Esophagus muscularis mucosa (tissue), 4 donors: ENCODE measurements at regions not wholly inside any gene's neighbourhood (a gene's known extent, or its start where the extent isn't known, plus 50 kb on each side); places are given as distances from the start of the nearest gene placed in this dataset.
"Not testable (repeated sequence)": the region's sequence is repeated elsewhere in the genome, so short reads cannot be mapped to it uniquely, and the experiment has no call there.

Source experiments
- DNase-seq: peaks from one replicate; pipeline ENCODE4 v3.0.0-alpha.2; 2017; ENCODE audit errors: extremely low spot score
- H3K27ac ChIP-seq, 4 donors: fragments of 200-600 bp; sonication (generic); replicated peaks in 1 of 4; 1 replicate in 3 of 4; 2 replicates in 1 of 4; pipeline ENCODE4 v1.5.1; 2016 to 2019; ENCODE audit warnings: mild to moderate bottlenecking in 1 of 4
- H3K27me3 ChIP-seq, 4 donors: fragments of 200-600 bp; sonication (generic); one replicate each; pipeline versions ENCODE4 v1.5.1 to v1.6.0; 2016 to 2019
- H3K36me3 ChIP-seq, 4 donors: fragments of 200-600 bp; sonication (generic); one replicate each; pipeline ENCODE4 v1.5.1; 2016 to 2019
- H3K4me1 ChIP-seq, 4 donors: fragments of 200-600 bp; sonication (generic); one replicate each; pipeline ENCODE4 v1.5.1; 2016 to 2019
- H3K4me3 ChIP-seq, 4 donors: fragments of 200-600 bp; sonication (generic); 1 replicate in 2 of 4; 2 replicates in 2 of 4; pipeline ENCODE4 v1.5.1; 2016 to 2019; ENCODE audit warnings: mild to moderate bottlenecking in 4 of 4, moderate library complexity in 1 of 4
- H3K9me3 ChIP-seq, 4 donors: fragments of 200-600 bp; sonication (generic); 1 replicate in 3 of 4; 2 replicates in 1 of 4; pipeline ENCODE4 v1.5.1; 2016 to 2019
- EP300 ChIP-seq: sonication (generic); formaldehyde crosslinking; IDR thresholded peaks from one replicate; pipeline ENCODE4 v1.6.1; 2017; ENCODE audit warnings: antibody characterized with exemption
- POLR2A ChIP-seq: fragments of 450-650 bp; IDR thresholded peaks from one replicate; pipeline ENCODE4 v1.6.1; 2017; ENCODE audit warnings: antibody characterized with exemption, moderate library complexity, mild to moderate bottlenecking, low read depth
- POLR2AphosphoS5 ChIP-seq, 2 donors: sonication (generic); formaldehyde crosslinking; IDR thresholded peaks; one replicate each; pipeline ENCODE4 v1.6.1; 2017; ENCODE audit warnings: antibody characterized with exemption in 2 of 2
- WGBS: methylation state at CpG from one replicate; pipeline ENCODE4 v1.1.5; 2018; 5-methylcytosine and 5-hydroxymethylcytosine counted together
- intact Hi-C: fragments of 100-400 bp; cut with DNase I; formaldehyde crosslinking; loops from one replicate; pipeline ENCODE4 v1.15.1; 2023
- TF ChIP-seq, protein P1 (sequence below), 3 experiments: fragments of 200-600 bp in 2 of 3; fragments of 450-650 bp in 1 of 3; sonication (generic) in 2 of 3; IDR thresholded peaks; one replicate each; pipeline ENCODE4 v1.5.1; 2017 to 2019; ENCODE audit warnings: antibody characterized with exemption in 3 of 3, mild to moderate bottlenecking in 2 of 3, moderate library complexity in 1 of 3

GRCh38 chr16:29112755-29113347 lies 128.0 kb downstream of the LAT start:
- Histone ChIP-seq H3K4me1 (peaks cover 5 to 24% (median 20%) of the 10 kb centered on the region in 4 donors), H3K36me3 (peaks cover 0 to 24% (median 4%) of the 10 kb centered on the region in 4 donors), H3K9me3 (no peaks in the 10 kb centered on the region), H3K27me3 (no peaks in the 10 kb centered on the region), H3K4me3 (no peak overlapping the region), H3K27ac (no peak overlapping the region)
- 89% methylated on average over 4 of the region's 4 CpGs for WGBS
- intact Hi-C loops, result loop anchor here (10.0 kb wide), 1 partner anchor 112 kb away; no protein-coding TSS in a partner anchor
- no peak for DNase-seq
- TF ChIP-seq POLR2AphosphoS5 (IDR thresholded peaks at IDR 0.05) (no peak), EP300 (no peak), POLR2A (no peak)
- TF ChIP-seq, protein P1, sequence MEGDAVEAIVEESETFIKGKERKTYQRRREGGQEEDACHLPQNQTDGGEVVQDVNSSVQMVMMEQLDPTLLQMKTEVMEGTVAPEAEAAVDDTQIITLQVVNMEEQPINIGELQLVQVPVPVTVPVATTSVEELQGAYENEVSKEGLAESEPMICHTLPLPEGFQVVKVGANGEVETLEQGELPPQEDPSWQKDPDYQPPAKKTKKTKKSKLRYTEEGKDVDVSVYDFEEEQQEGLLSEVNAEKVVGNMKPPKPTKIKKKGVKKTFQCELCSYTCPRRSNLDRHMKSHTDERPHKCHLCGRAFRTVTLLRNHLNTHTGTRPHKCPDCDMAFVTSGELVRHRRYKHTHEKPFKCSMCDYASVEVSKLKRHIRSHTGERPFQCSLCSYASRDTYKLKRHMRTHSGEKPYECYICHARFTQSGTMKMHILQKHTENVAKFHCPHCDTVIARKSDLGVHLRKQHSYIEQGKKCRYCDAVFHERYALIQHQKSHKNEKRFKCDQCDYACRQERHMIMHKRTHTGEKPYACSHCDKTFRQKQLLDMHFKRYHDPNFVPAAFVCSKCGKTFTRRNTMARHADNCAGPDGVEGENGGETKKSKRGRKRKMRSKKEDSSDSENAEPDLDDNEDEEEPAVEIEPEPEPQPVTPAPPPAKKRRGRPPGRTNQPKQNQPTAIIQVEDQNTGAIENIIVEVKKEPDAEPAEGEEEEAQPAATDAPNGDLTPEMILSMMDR (IDR thresholded peaks at IDR 0.05), result no peak

DNA sequence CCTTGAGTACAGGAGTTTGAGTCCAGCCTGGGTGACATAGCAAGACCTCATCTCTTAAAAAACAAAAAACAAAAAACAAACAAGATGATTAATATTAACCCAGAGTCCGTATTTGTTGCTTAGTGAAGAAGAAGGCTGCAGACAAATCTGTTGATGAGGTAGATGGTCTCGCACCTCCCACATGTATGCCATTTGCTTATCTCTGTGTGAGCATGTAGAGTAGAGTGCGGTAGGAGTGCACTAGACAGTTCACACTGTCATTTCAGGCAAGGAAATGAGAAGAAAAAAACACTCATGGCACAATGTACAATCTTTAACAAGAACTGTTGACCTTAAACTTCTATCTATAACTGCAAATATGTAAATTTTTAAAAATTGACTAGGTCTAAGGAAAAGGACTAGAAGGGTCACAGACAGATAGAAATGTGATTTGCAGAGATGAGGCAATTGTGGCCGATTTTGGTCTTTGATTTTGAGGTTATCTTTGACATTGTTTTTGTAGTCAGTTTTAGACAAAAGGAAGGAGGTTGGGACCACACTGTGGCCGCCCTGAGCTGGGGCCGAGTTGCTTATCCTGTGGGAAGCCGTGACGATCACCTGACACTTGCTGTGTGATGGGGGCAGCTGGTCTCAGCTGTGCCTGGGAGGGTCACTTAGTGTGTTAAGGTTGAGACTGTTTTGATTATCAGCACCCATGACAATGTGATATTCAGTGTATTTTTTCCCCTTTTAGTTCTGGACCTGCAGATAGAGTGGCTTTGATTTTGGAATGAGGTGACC lies 127.2 kb downstream of the LAT start:
- H3K27ac ChIP-seq, H3K9me3 ChIP-seq, H3K4me3 ChIP-seq, DNase-seq, H3K27me3 ChIP-seq: not testable (repeated sequence)
- H3K36me3 ChIP-seq, result peaks cover 0 to 25% (median 4%) of the 10 kb centered on the region in 4 donors
- peaks cover 5 to 24% (median 20%) of the 10 kb centered on the region in 4 donors for H3K4me1 ChIP-seq
- 76% methylated on average over 8 of the region's 8 CpGs for WGBS
- intact Hi-C loops, result loop anchor here (10.0 kb wide), 1 partner anchor 113 kb away; no protein-coding TSS in a partner anchor

DNA sequence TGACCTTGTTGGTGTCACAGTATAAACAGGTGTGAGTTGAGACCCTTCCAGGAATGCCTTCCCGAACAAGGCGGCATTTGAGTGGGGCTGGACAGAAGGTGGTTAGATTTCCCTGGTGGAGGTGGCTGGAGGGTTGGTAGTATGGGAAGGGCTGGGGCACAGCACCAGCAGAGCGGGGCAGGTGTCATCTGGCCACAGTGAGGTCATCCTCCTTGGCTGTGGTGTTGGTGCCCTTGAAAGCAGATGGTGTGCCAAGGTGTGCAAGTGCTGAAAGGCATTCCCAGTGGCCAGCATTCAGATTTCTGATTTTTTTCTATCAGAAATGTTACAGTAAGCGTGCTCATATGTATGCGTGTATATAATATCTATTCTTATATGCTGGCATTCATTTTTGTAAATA lies 126.6 kb downstream of the LAT start:
- Histone ChIP-seq H3K4me1 (peaks cover 5 to 23% (median 17%) of the 10 kb centered on the region in 4 donors), H3K36me3 (peaks cover 0 to 23% (median 1%) of the 10 kb centered on the region in 4 donors), H3K4me3 (no peak overlapping the region), H3K27ac (no peak overlapping the region), H3K27me3 (no peaks in the 10 kb centered on the region), H3K9me3 (no peaks in the 10 kb centered on the region)
- DNase-seq, result no peak
- intact Hi-C loops, result loop anchor here (10.0 kb wide), 1 partner anchor 113 kb away; no protein-coding TSS in a partner anchor
- TF ChIP-seq EP300, result no peak
- TF ChIP-seq, protein P1 (IDR thresholded peaks at IDR 0.05), result no peak
- TF ChIP-seq POLR2AphosphoS5 (IDR thresholded peaks at IDR 0.05), result no peak
- TF ChIP-seq POLR2A, result no peak
- WGBS, result 94% methylated on average over 5 of the region's 5 CpGs

DNA sequence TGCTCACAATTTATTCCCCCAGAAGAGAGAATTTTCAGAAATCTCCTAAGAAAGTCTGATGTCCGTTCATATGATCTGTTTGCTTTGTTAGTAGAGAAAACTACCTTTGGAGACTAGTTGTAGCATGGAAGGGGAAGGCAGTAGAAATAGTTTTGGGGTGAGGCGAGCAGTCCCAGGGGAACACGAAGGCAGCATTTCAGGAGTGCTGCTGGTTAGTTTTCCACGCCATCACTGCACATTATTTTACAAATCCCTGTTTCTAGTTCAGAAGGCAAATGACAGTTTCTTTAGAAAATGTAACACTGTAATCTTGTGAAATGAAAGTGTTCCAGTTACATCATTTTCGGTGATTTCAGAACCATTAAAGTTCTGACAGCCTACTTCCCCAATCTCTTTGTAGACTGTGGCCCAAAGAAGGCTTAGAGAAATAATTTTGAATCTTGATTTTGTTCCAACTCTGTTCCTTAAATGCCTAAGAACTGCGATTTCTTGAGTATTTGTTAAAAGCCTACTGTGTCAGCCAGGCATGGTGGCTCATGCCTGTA lies 123.8 kb downstream of the LAT start:
- Histone ChIP-seq H3K27ac (peak overlapping the region in 1 of 4 donors; percentile 34), H3K36me3 (peaks cover 0 to 33% (median 4%) of the 10 kb centered on the region in 4 donors)
- H3K27me3 ChIP-seq, H3K4me3 ChIP-seq, intact Hi-C loops, DNase-seq, H3K9me3 ChIP-seq, H3K4me1 ChIP-seq: not testable (repeated sequence)
- 42% methylated on average over 5 of the region's 6 CpGs for WGBS

DNA sequence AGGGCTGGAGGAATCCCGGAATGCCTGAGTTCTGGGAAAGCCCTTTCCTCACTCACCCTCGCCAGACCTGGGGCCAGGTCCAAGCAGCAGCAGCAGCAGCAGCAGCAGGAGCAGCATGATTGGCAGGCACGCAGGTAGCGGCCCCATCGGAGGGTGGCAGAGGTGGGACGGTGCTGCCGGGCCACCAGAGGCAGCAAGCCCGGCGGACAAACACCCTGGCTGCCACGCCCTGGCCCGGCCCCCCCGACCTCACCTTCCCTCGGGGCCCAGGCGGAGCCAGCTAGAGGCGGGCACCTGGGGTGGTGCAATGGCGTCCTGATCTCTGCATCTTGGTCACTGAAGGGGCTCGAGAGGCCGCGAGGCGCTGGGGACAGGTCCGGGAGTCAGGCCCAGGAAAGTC lies 122.4 kb downstream of the LAT start:
- no peak for DNase-seq
- H3K9me3 ChIP-seq, result no peaks in the 10 kb centered on the region
- no peak overlapping the region for H3K27ac ChIP-seq
- intact Hi-C loops, result no loop called here
- WGBS, result 72% methylated on average over 11 of the region's 21 CpGs
- no peaks in the 10 kb centered on the region for H3K4me1 ChIP-seq
- no peaks in the 10 kb centered on the region for H3K27me3 ChIP-seq
- TF ChIP-seq POLR2AphosphoS5 (IDR thresholded peaks at IDR 0.05) (no peak), POLR2A (no peak), EP300 (no peak)
- TF ChIP-seq, protein P1 (IDR thresholded peaks at IDR 0.05), result no peak
- H3K36me3 ChIP-seq, result peaks cover 0 to 34% (median 7%) of the 10 kb centered on the region in 4 donors
- no peak overlapping the region for H3K4me3 ChIP-seq

GRCh38 chr16:29106259-29106908 lies 121.5 kb downstream of the LAT start:
- WGBS, result 81% methylated on average over 4 of the region's 8 CpGs
- H3K27me3 ChIP-seq, H3K9me3 ChIP-seq, DNase-seq, H3K4me1 ChIP-seq, H3K4me3 ChIP-seq, H3K27ac ChIP-seq, intact Hi-C loops: not testable (repeated sequence)
- H3K36me3 ChIP-seq, result peaks cover 0 to 38% (median 7%) of the 10 kb centered on the region in 4 donors

GRCh38 chr16:29104600-29104999 lies 119.7 kb downstream of the LAT start:
- H3K9me3 ChIP-seq, H3K4me1 ChIP-seq, H3K27ac ChIP-seq, H3K4me3 ChIP-seq, intact Hi-C loops, H3K27me3 ChIP-seq, DNase-seq: not testable (repeated sequence)
- WGBS, result 69% methylated on average over 2 of the region's 4 CpGs
- H3K36me3 ChIP-seq, result peaks cover 0 to 32% (median 7%) of the 10 kb centered on the region in 4 donors

- intact Hi-C loops, DNase-seq, H3K4me3 ChIP-seq, H3K27me3 ChIP-seq, H3K27ac ChIP-seq, H3K9me3 ChIP-seq: not testable (repeated sequence)
- Histone ChIP-seq H3K36me3 (peaks cover 0 to 11% (median 3%) of the 10 kb centered on the region in 4 donors), H3K4me1 (peaks cover 0 to 12% (median 3%) of the 10 kb centered on the region in 4 donors)
- 100% methylated on average over 1 of the region's 3 CpGs for WGBS
Observed at GRCh38 chr16:29097965-29098364, 113.1 kb downstream of the LAT start.
